ENCODE measurements at regions not wholly inside any gene's neighbourhood (a gene's known extent, or its start where the extent isn't known, plus 50 kb on each side); places are given as distances from the start of the nearest gene placed in this dataset.

DNA sequence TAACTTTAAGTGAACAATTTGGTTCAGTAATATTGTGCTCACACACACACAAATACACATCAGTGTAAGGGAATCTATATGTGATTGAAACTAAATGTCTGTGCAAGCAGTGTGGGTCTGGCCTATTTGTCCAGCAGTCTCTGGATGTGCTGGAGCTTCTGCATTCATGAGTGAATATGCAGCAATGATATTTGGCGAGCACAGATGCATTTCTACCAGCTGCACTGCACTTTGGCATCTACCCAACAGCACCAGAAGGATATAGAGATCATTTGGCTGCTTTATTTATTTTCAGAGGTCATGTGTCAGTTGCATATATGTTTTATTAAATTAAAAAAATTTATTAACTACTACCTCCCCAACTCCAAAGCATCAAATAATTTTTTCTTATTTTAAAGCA, 613.4 kb upstream of the NR3C2 start:
- Histone ChIP-seq H3K36me3 (ENCODE audit: control insufficient read depth, low read length) (no peaks in the 10 kb centered on the region), H4K20me1 (ENCODE audit: control insufficient read depth, insufficient read depth, low read depth, low read length) (no peaks in the 10 kb centered on the region), H3K9me3 (ENCODE audit: control insufficient read depth, insufficient read depth, low read length) (no peaks in the 10 kb centered on the region), H3K27ac (ENCODE audit: low read depth, low read length) (no peak overlapping the region), H3K4me1 (ENCODE audit: control insufficient read depth, low read length) (no peaks in the 10 kb centered on the region), H3K4me2 (ENCODE audit: low read length) (no peak overlapping the region), H3K9me2 (replicated peaks; ENCODE audit: control insufficient read depth, low read length) (no peaks in the 10 kb centered on the region), H3K79me2 (ENCODE audit: control insufficient read depth, low read length) (no peaks in the 10 kb centered on the region), H3K27me3 (ENCODE audit: control insufficient read depth, low read length) (0 out of 2 replicates have a peak, but pooled peaks cover 4% of the 10 kb centered on the region), H3F3A (ENCODE audit: control insufficient read depth, insufficient read depth) (no peaks in the 10 kb centered on the region), H3K4me3 (ENCODE audit: low read length) (no peak overlapping the region)
- TF ChIP-seq, protein P1, sequence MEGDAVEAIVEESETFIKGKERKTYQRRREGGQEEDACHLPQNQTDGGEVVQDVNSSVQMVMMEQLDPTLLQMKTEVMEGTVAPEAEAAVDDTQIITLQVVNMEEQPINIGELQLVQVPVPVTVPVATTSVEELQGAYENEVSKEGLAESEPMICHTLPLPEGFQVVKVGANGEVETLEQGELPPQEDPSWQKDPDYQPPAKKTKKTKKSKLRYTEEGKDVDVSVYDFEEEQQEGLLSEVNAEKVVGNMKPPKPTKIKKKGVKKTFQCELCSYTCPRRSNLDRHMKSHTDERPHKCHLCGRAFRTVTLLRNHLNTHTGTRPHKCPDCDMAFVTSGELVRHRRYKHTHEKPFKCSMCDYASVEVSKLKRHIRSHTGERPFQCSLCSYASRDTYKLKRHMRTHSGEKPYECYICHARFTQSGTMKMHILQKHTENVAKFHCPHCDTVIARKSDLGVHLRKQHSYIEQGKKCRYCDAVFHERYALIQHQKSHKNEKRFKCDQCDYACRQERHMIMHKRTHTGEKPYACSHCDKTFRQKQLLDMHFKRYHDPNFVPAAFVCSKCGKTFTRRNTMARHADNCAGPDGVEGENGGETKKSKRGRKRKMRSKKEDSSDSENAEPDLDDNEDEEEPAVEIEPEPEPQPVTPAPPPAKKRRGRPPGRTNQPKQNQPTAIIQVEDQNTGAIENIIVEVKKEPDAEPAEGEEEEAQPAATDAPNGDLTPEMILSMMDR (IDR thresholded peaks at IDR 0.05; ENCODE audit: low read depth, low read length, poor library complexity, severe bottlenecking), result no peak
- no peak for TF ChIP-seq EZH2phosphoT487 (IDR thresholded peaks at IDR 0.05; ENCODE audit: borderline replicate concordance, low read length)

DNA sequence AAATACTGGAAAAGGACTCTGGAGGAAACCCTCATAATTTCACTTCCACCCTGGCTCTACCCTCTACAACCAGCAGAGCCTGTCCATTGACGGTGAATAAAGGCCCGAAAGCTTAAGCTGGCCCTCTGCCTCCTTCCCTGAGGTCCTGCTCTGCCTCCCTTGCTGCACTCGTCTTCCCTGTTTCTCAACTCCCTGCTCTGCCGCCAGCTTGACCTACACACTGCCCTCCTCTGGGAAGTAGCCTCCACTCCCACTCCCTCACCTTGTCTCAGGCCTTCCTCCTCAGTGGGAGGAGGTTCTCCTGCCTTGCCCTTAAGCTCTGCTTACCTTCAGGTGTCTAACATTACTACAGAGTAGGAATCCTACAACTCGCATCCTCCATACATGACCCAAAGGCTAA, 608.6 kb upstream of the NR3C2 start:
- Histone ChIP-seq H3F3A (ENCODE audit: control insufficient read depth, insufficient read depth) (no peaks in the 10 kb centered on the region), H3K27me3 (ENCODE audit: control insufficient read depth, low read length) (no peaks in the 10 kb centered on the region), H3K4me1 (ENCODE audit: control insufficient read depth, low read length) (no peaks in the 10 kb centered on the region), H3K27ac (ENCODE audit: low read depth, low read length) (no peak overlapping the region), H3K9me3 (ENCODE audit: control insufficient read depth, insufficient read depth, low read length) (no peaks in the 10 kb centered on the region), H3K4me2 (ENCODE audit: low read length) (no peak overlapping the region), H3K9me2 (replicated peaks; ENCODE audit: control insufficient read depth, low read length) (no peaks in the 10 kb centered on the region), H3K79me2 (ENCODE audit: control insufficient read depth, low read length) (no peaks in the 10 kb centered on the region), H4K20me1 (ENCODE audit: control insufficient read depth, insufficient read depth, low read depth, low read length) (no peaks in the 10 kb centered on the region), H3K4me3 (ENCODE audit: low read length) (no peak overlapping the region), H3K36me3 (ENCODE audit: control insufficient read depth, low read length) (no peaks in the 10 kb centered on the region)
- TF ChIP-seq, protein P1 (IDR thresholded peaks at IDR 0.05; ENCODE audit: low read depth, low read length, poor library complexity, severe bottlenecking), result no peak
- no peak for TF ChIP-seq EZH2phosphoT487 (IDR thresholded peaks at IDR 0.05; ENCODE audit: borderline replicate concordance, low read length)

DNA sequence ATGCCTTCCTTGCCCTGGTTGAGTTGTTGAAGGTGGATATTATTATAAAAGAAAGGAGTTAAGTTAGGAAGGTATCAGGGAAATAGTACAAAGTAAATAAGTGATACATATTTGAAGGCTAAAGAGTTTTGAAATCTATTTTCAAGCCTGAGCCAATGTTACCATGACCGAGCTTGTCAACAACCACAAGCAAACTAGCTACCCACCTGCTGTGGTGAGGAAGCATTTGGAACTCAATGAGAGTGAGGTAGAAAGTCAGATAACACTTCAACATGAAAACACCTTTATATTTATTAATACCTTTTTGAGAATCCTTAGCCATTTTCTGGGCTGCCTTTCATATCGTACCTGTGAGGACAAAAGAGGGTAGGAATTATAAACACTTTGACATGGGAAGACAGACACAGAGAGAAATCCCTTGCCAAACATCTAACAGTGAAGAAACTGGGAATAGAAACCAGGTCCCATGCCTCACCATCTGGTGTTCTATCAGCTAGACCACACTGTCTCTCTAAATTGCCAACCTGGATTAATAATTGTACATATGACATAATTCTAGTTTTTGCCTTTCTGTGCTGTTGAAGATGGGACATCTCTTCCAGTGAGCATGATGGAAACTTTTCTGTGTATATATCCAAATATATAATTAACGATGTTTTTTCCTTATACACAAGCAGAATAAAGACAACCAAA, 606.4 kb upstream of the NR3C2 start:
- Histone ChIP-seq H3K4me2 (ENCODE audit: low read length) (no peak overlapping the region), H3K9me3 (ENCODE audit: control insufficient read depth, insufficient read depth, low read length) (no peaks in the 10 kb centered on the region), H3K4me3 (ENCODE audit: low read length) (no peak overlapping the region), H3F3A (ENCODE audit: control insufficient read depth, insufficient read depth) (no peaks in the 10 kb centered on the region), H3K9me2 (replicated peaks; ENCODE audit: control insufficient read depth, low read length) (no peaks in the 10 kb centered on the region), H3K27ac (ENCODE audit: low read depth, low read length) (no peak overlapping the region), H3K79me2 (ENCODE audit: control insufficient read depth, low read length) (no peaks in the 10 kb centered on the region), H3K36me3 (ENCODE audit: control insufficient read depth, low read length) (no peaks in the 10 kb centered on the region), H3K4me1 (ENCODE audit: control insufficient read depth, low read length) (no peaks in the 10 kb centered on the region), H3K27me3 (ENCODE audit: control insufficient read depth, low read length) (no peaks in the 10 kb centered on the region), H4K20me1 (ENCODE audit: control insufficient read depth, insufficient read depth, low read depth, low read length) (no peaks in the 10 kb centered on the region)
- no peak for TF ChIP-seq EZH2phosphoT487 (IDR thresholded peaks at IDR 0.05; ENCODE audit: borderline replicate concordance, low read length)
- TF ChIP-seq, protein P1 (IDR thresholded peaks at IDR 0.05; ENCODE audit: low read depth, low read length, poor library complexity, severe bottlenecking), result no peak
